ENCODE measurements at regions not wholly inside any gene's neighbourhood (a gene's known extent, or its start where the extent isn't known, plus 50 kb on each side); places are given as distances from the start of the nearest gene placed in this dataset.

GRCh38 chr12:125360540-125360939, 295.3 kb downstream of the AACS start:
- DNase-seq (ENCODE audit: low spot score): no peak

- no peak for DNase-seq (ENCODE audit: low spot score)
These were observed 305.8 kb downstream of the AACS start for GRCh38 chr12:125371033-125371432.

- DNase-seq (ENCODE audit: low spot score): no peak
These were observed 306.9 kb downstream of the AACS start for GRCh38 chr12:125372085-125372484.

GRCh38 chr12:125373375-125373774, 308.1 kb downstream of the AACS start:
- DNase-seq (ENCODE audit: low spot score): no peak

- no peak for DNase-seq (ENCODE audit: low spot score)
These were observed 311.2 kb downstream of the AACS start for GRCh38 chr12:125376422-125376821.

GRCh38 chr12:125377093-125377492, 311.9 kb downstream of the AACS start:
- no peak for DNase-seq (ENCODE audit: low spot score)

- no peak for DNase-seq (ENCODE audit: low spot score)
These were observed 316.1 kb downstream of the AACS start for GRCh38 chr12:125381373-125381772.

GRCh38 chr12:125382926-125383325, 317.7 kb downstream of the AACS start:
- DNase-seq (ENCODE audit: low spot score): no peak

- DNase-seq (ENCODE audit: low spot score): no peak
These were observed 321.4 kb downstream of the AACS start for GRCh38 chr12:125386652-125387051.

GRCh38 chr12:125387206-125387605, 322.0 kb downstream of the AACS start:
- no peak for DNase-seq (ENCODE audit: low spot score)

GRCh38 chr12:125389061-125389697, 323.9 kb downstream of the AACS start:
- DNase-seq (ENCODE audit: low spot score): no peak

GRCh38 chr12:125393569-125393968, 328.3 kb downstream of the AACS start:
- no peak for DNase-seq (ENCODE audit: low spot score)

- no peak for DNase-seq (ENCODE audit: low spot score)
These were observed 330.5 kb downstream of the AACS start for GRCh38 chr12:125395583-125396215.

- DNase-seq (ENCODE audit: low spot score): no peak
These were observed 334.3 kb downstream of the AACS start for GRCh38 chr12:125399489-125399888.

GRCh38 chr12:125402874-125403789, 337.9 kb downstream of the AACS start:
- peak; percentile 11 for DNase-seq (ENCODE audit: low spot score)

GRCh38 chr12:125403843-125404242, 338.6 kb downstream of the AACS start:
- DNase-seq (ENCODE audit: low spot score): no peak

GRCh38 chr12:125406131-125406530, 340.9 kb downstream of the AACS start:
- DNase-seq (ENCODE audit: low spot score): no peak

GRCh38 chr12:125408718-125409117, 343.5 kb downstream of the AACS start:
- DNase-seq (ENCODE audit: low spot score): no peak

- no peak for DNase-seq (ENCODE audit: low spot score)
These were observed 347.3 kb downstream of the AACS start for GRCh38 chr12:125412506-125412905.

GRCh38 chr12:125417446-125417845, 352.2 kb downstream of the AACS start:
- no peak for DNase-seq (ENCODE audit: low spot score)

- DNase-seq (ENCODE audit: low spot score): no peak
These were observed 353.8 kb downstream of the AACS start for GRCh38 chr12:125418902-125419564.

GRCh38 chr12:125424909-125425308, 359.7 kb downstream of the AACS start:
- DNase-seq (ENCODE audit: low spot score): no peak
